Spinal cord (tissue), 9 donors: ENCODE measurements at regions not wholly inside any gene's neighbourhood (a gene's known extent, or its start where the extent isn't known, plus 50 kb on each side); places are given as distances from the start of the nearest gene placed in this dataset.
A peak's percentile ranks its signal among the peaks of the same experiment; 100 is the strongest.

ENCODE experiments used
- DNase-seq, 6 donors: peaks; one replicate each; pipeline versions ENCODE4 v3.0.0 to v3.0.0-alpha.2; 2013 to 2015; ENCODE audit warnings: low spot score in 6 of 6, low read depth in 4 of 6
- H3K27ac ChIP-seq: one replicate; pipeline ENCODE4 v1.5.1; 2013; ENCODE audit warnings: low read depth, low read length, control low read depth
- H3K27me3 ChIP-seq: one replicate; pipeline ENCODE4 v1.6.1; 2013; ENCODE audit warnings: low read length; ENCODE audit not compliant: control insufficient read depth, insufficient read depth
- H3K36me3 ChIP-seq: one replicate; pipeline ENCODE4 v1.6.1; 2013; ENCODE audit warnings: low read length; ENCODE audit not compliant: control insufficient read depth, insufficient read depth
- H3K4me1 ChIP-seq: one replicate; pipeline ENCODE4 v1.6.1; 2013; ENCODE audit warnings: low read length; ENCODE audit not compliant: control insufficient read depth, insufficient read depth
- H3K4me3 ChIP-seq: one replicate; pipeline ENCODE4 v1.5.1; 2013; ENCODE audit warnings: low read depth, low read length, control low read depth
- H3K9me3 ChIP-seq: one replicate; pipeline ENCODE4 v1.6.1; 2013; ENCODE audit warnings: low read length; ENCODE audit not compliant: control insufficient read depth, insufficient read depth
- WGBS: methylation state at CpG from one replicate; pipeline ENCODE4 v1.1.5; 2013; ENCODE audit warnings: missing lambda C conversion rate; ENCODE audit not compliant: insufficient coverage; 5-methylcytosine and 5-hydroxymethylcytosine counted together
- donor health status: healthy.

- Histone ChIP-seq H3K27ac (no peak overlapping the region), H3K4me1 (no peaks in the 10 kb centered on the region), H3K9me3 (no peaks in the 10 kb centered on the region), H3K27me3 (no peaks in the 10 kb centered on the region), H3K4me3 (no peak overlapping the region), H3K36me3 (no peaks in the 10 kb centered on the region)
- WGBS = 0% methylated on average over 1 of the region's 1 CpG
- peak in 1 of 6 donors; percentile 10 for DNase-seq
These were observed 233.6 kb upstream of the SEMA3E start for GRCh38 chr7:83882551-83882950.

GRCh38 chr7:83879063-83879462 lies 230.1 kb upstream of the SEMA3E start:
- H3K27me3 ChIP-seq = no peaks in the 10 kb centered on the region
- no peaks in the 10 kb centered on the region for H3K36me3 ChIP-seq
- peak in 1 of 6 donors; percentile 48 for DNase-seq
- H3K27ac ChIP-seq = no peak overlapping the region
- no peak overlapping the region for H3K4me3 ChIP-seq
- H3K4me1 ChIP-seq = no peaks in the 10 kb centered on the region
- whole genome bisulfite sequencing = no CpG with 5 or more reads among the region's 1 CpG
- no peaks in the 10 kb centered on the region for H3K9me3 ChIP-seq

- H3K36me3 ChIP-seq = no peaks in the 10 kb centered on the region
- no peaks in the 10 kb centered on the region for H3K9me3 ChIP-seq
- H3K27ac ChIP-seq = no peak overlapping the region
- no peak for DNase-seq
- no peaks in the 10 kb centered on the region for H3K4me1 ChIP-seq
- no peak overlapping the region for H3K4me3 ChIP-seq
- H3K27me3 ChIP-seq = no peaks in the 10 kb centered on the region
These were observed 229.7 kb upstream of the SEMA3E start for GRCh38 chr7:83878614-83879013.

GRCh38 chr7:83876593-83876992 lies 227.7 kb upstream of the SEMA3E start:
- WGBS = no CpG with 5 or more reads among the region's 2 CpGs
- no peak for DNase-seq

GRCh38 chr7:83873459-83873858 lies 224.5 kb upstream of the SEMA3E start:
- H3K36me3 ChIP-seq = no peaks in the 10 kb centered on the region
- no peak overlapping the region for H3K27ac ChIP-seq
- no peaks in the 10 kb centered on the region for H3K9me3 ChIP-seq
- WGBS = 85% methylated on average over 4 of the region's 4 CpGs
- no peak overlapping the region for H3K4me3 ChIP-seq
- DNase-seq = peak in 1 of 6 donors; percentile 49
- H3K27me3 ChIP-seq = no peaks in the 10 kb centered on the region
- no peaks in the 10 kb centered on the region for H3K4me1 ChIP-seq

More at GRCh38 chr7:83876593-83876992, 227.7 kb upstream of the SEMA3E start:
- no peaks in the 10 kb centered on the region for H3K27me3 ChIP-seq
- no peak overlapping the region for H3K4me3 ChIP-seq
- H3K4me1 ChIP-seq = no peaks in the 10 kb centered on the region
- H3K27ac ChIP-seq = no peak overlapping the region
- H3K9me3 ChIP-seq = no peaks in the 10 kb centered on the region
- no peaks in the 10 kb centered on the region for H3K36me3 ChIP-seq

- Histone ChIP-seq H3K27me3 (no peaks in the 10 kb centered on the region), H3K4me3 (no peak overlapping the region), H3K9me3 (no peaks in the 10 kb centered on the region), H3K36me3 (no peaks in the 10 kb centered on the region), H3K27ac (no peak overlapping the region), H3K4me1 (no peaks in the 10 kb centered on the region)
- DNase-seq = no peak
- WGBS = no CpG with 5 or more reads among the region's 4 CpGs
These were observed 223.6 kb upstream of the SEMA3E start for GRCh38 chr7:83872501-83872900.

- Histone ChIP-seq H3K4me1 (no peaks in the 10 kb centered on the region), H3K27me3 (no peaks in the 10 kb centered on the region), H3K36me3 (no peaks in the 10 kb centered on the region), H3K27ac (no peak overlapping the region), H3K9me3 (no peaks in the 10 kb centered on the region), H3K4me3 (no peak overlapping the region)
- peak in 2 of 6 donors; percentile 20 to 77 for DNase-seq
- no CpG with 5 or more reads among the region's 1 CpG for WGBS
These were observed 221.6 kb upstream of the SEMA3E start for GRCh38 chr7:83870515-83870914.

GRCh38 chr7:83866582-83866981 lies 217.6 kb upstream of the SEMA3E start:
- H3K4me1 ChIP-seq = no peaks in the 10 kb centered on the region
- no peak for DNase-seq
- no peak overlapping the region for H3K27ac ChIP-seq
- no peaks in the 10 kb centered on the region for H3K36me3 ChIP-seq
- H3K4me3 ChIP-seq = no peak overlapping the region
- H3K9me3 ChIP-seq = no peaks in the 10 kb centered on the region
- H3K27me3 ChIP-seq = no peaks in the 10 kb centered on the region
- 84% methylated on average over 2 of the region's 2 CpGs for WGBS

- no CpG with 5 or more reads among the region's 2 CpGs for WGBS
- H3K4me1 ChIP-seq = no peaks in the 10 kb centered on the region
- no peak overlapping the region for H3K27ac ChIP-seq
- H3K36me3 ChIP-seq = no peaks in the 10 kb centered on the region
- no peak overlapping the region for H3K4me3 ChIP-seq
- no peaks in the 10 kb centered on the region for H3K27me3 ChIP-seq
- DNase-seq = no peak
- no peaks in the 10 kb centered on the region for H3K9me3 ChIP-seq
These were observed 215.6 kb upstream of the SEMA3E start for GRCh38 chr7:83864551-83864950.

- Histone ChIP-seq H3K4me1 (no peaks in the 10 kb centered on the region), H3K27ac (no peak overlapping the region), H3K9me3 (no peaks in the 10 kb centered on the region), H3K27me3 (no peaks in the 10 kb centered on the region), H3K4me3 (no peak overlapping the region), H3K36me3 (no peaks in the 10 kb centered on the region)
- no peak for DNase-seq
- WGBS = no CpG with 5 or more reads among the region's 2 CpGs
These were observed 215.0 kb upstream of the SEMA3E start for GRCh38 chr7:83863906-83864305.
